Keratinocyte (primary cell): ENCODE measurements at regions not wholly inside any gene's neighbourhood (a gene's known extent, or its start where the extent isn't known, plus 50 kb on each side); places are given as distances from the start of the nearest gene placed in this dataset.

Experiments used
- DNase-seq: peaks from one replicate; pipeline ENCODE4 v3.0.0-alpha.2; 2011; ENCODE audit warnings: low read depth, missing footprints, low spot score
- FAIRE-seq: peaks from 2 replicates; lab custom pipeline; 2011; peaks lifted over from hg19 to GRCh38; lab: Jason Lieb, UNC
- H2AFZ ChIP-seq: 2 replicates; pipeline ENCODE4 v1.6.0; 2012; ENCODE audit warnings: low read length, control low read depth, inconsistent platforms; ENCODE audit not compliant: control insufficient read depth
- H3K27ac ChIP-seq: 2 replicates; pipeline ENCODE4 v1.5.1; 2011; ENCODE audit warnings: low read length; ENCODE audit not compliant: control insufficient read depth, insufficient read depth
- H3K27me3 ChIP-seq: 3 replicates; pipeline ENCODE4 v1.6.0; 2011; ENCODE audit warnings: low read length; ENCODE audit not compliant: control insufficient read depth, insufficient read depth; ENCODE audit errors: extremely low read depth
- H3K36me3 ChIP-seq, 2 experiments: 2 replicates in 1 of 2; 3 replicates in 1 of 2; pipeline ENCODE4 v1.5.1; 2011; ENCODE audit warnings: low read length in 2 of 2, mild to moderate bottlenecking in 1 of 2; ENCODE audit not compliant: control insufficient read depth in 2 of 2, insufficient read depth in 2 of 2; ENCODE audit errors: extremely low read depth in 1 of 2
- H3K4me1 ChIP-seq: 3 replicates; pipeline ENCODE4 v1.5.1; 2011; ENCODE audit warnings: low read length; ENCODE audit not compliant: control insufficient read depth, insufficient read depth; ENCODE audit errors: extremely low read depth
- H3K4me2 ChIP-seq: 3 replicates; pipeline ENCODE4 v1.6.0; 2011; ENCODE audit warnings: low read depth, low read length; ENCODE audit not compliant: control insufficient read depth, insufficient read depth; ENCODE audit errors: extremely low read depth
- H3K4me3 ChIP-seq, 3 experiments: fragments of 200-600 bp in 1 of 3; sonication (generic) in 1 of 3; 2 replicates in 2 of 3; 3 replicates in 1 of 3; pipeline ENCODE4 v1.5.1; 2011 to 2016; ENCODE audit warnings: low read length in 3 of 3, mild to moderate bottlenecking in 3 of 3, control low read depth in 2 of 3, inconsistent platforms in 1 of 3, low read depth in 1 of 3, mixed read lengths in 1 of 3, mixed run types in 1 of 3, moderate library complexity in 1 of 3; ENCODE audit not compliant: control insufficient read depth in 2 of 3, insufficient read depth in 2 of 3; ENCODE audit errors: extremely low read depth in 1 of 3
- H3K79me2 ChIP-seq: 2 replicates; pipeline ENCODE4 v1.6.0; 2012; ENCODE audit warnings: low read length; ENCODE audit not compliant: control insufficient read depth, insufficient read depth
- H3K9ac ChIP-seq: 3 replicates; pipeline ENCODE4 v1.6.0; 2011; ENCODE audit warnings: low read length; ENCODE audit not compliant: control insufficient read depth, insufficient read depth; ENCODE audit errors: extremely low read depth
- H3K9me1 ChIP-seq: 3 replicates; pipeline ENCODE4 v1.6.0; 2011; ENCODE audit warnings: low read length; ENCODE audit not compliant: control insufficient read depth, insufficient read depth; ENCODE audit errors: extremely low read depth
- H3K9me3 ChIP-seq: 2 replicates; pipeline ENCODE4 v1.5.1; 2012; ENCODE audit warnings: low read depth, low read length; ENCODE audit not compliant: control insufficient read depth
- H4K20me1 ChIP-seq: 3 replicates; pipeline ENCODE4 v1.6.0; 2011; ENCODE audit warnings: low read length; ENCODE audit not compliant: control insufficient read depth, insufficient read depth; ENCODE audit errors: extremely low read depth
- CTCF ChIP-seq, 3 experiments: IDR thresholded peaks in 1 of 3; conservative IDR thresholded peaks in 1 of 3; optimal IDR thresholded peaks in 1 of 3; 2 replicates in 2 of 3; 3 replicates in 1 of 3; pipeline versions ENCODE3 to v1.5.1; 2011; ENCODE audit warnings: low read length in 3 of 3, mild to moderate bottlenecking in 3 of 3, moderate library complexity in 2 of 3, control low read depth in 1 of 3, inconsistent platforms in 1 of 3; ENCODE audit not compliant: insufficient read depth in 2 of 3; ENCODE audit errors: extremely low read depth in 1 of 3
- EZH2 ChIP-seq: IDR thresholded peaks from one replicate; pipeline ENCODE4 v1.6.1; 2012; ENCODE audit warnings: inconsistent platforms, mild to moderate bottlenecking, low read length, moderate library complexity
- dilution Hi-C: fragments of 300-500 bp; cut with MboI; formaldehyde crosslinking; loops from one replicate; pipeline ENCODE4 v1.7.0; 2020; ENCODE audit warnings: low sequenced_read_pairs; ENCODE audit not compliant: extremely low pct_ligation_motif_present

DNA sequence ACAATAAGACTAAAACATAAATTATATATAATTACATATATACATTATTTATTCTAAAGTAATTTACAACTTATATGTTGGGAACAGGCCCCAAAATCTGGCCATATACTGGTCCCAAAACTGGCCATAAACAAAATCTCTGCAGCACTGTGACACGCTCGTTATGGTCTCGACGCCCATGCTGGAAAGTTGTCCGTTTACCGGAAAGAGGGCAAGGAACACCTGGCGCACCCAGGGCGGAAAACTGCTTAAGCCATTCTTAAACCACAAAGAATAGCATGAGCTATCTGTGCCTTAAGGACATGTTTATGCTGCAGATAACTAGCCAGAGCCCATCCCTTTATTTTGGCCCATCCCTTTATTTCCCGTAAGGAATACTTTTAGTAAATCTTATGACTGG, 164.9 kb downstream of the CENPW start:
- H3K9ac ChIP-seq: no peak overlapping the region
- dilution Hi-C loops: no loop called here
- no peak overlapping the region for H2AFZ ChIP-seq
- no peak for TF ChIP-seq EZH2
- TF ChIP-seq CTCF (optimal IDR thresholded peaks at IDR 0.05 in 1 of 3, IDR thresholded peaks at IDR 0.05 in 1 of 3, conservative IDR thresholded peaks at IDR 0.05 in 1 of 3; ENCODE audit: extremely low read depth in 1 of 3, insufficient read depth in 2 of 3, low read length in 3 of 3): no peak
- H3K4me3 ChIP-seq: no peak overlapping the region
- H3K79me2 ChIP-seq: no peaks in the 10 kb centered on the region
- no peaks in the 10 kb centered on the region for H3K36me3 ChIP-seq
- FAIRE-seq: no peak
- H3K27ac ChIP-seq: no peak overlapping the region
- no peaks in the 10 kb centered on the region for H3K9me1 ChIP-seq
- H3K4me2 ChIP-seq: no peak overlapping the region
- H3K27me3 ChIP-seq: no peaks in the 10 kb centered on the region
- DNase-seq: no peak
- H4K20me1 ChIP-seq: no peaks in the 10 kb centered on the region
- H3K4me1 ChIP-seq: no peaks in the 10 kb centered on the region
- no peaks in the 10 kb centered on the region for H3K9me3 ChIP-seq

DNA sequence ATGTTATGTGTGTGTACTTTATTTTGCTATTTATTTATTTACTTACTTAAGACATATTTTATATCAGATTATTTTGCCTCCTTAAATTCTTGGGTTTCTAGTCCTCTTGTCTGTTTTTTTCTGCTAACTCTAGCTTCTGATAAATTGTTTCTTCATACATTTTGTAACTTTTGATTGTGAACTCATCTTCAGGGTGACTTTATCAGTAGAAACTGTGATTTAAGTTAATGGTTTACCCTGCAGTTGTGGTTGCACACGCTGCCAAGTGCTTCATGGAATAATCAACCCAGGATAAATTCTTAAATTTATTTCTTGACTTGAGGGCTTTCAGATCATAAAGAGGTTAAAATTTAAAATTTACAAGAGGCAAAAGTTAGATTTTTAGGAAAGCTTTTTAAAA, 173.3 kb downstream of the CENPW start:
- no peaks in the 10 kb centered on the region for H3K79me2 ChIP-seq
- no peaks in the 10 kb centered on the region for H3K4me1 ChIP-seq
- no peak overlapping the region for H3K27ac ChIP-seq
- H3K36me3 ChIP-seq: no peaks in the 10 kb centered on the region
- H4K20me1 ChIP-seq: no peaks in the 10 kb centered on the region
- FAIRE-seq (no peak), DNase-seq (no peak)
- no peaks in the 10 kb centered on the region for H3K27me3 ChIP-seq
- H3K9ac ChIP-seq: no peak overlapping the region
- dilution Hi-C loops: no loop called here
- H3K4me3 ChIP-seq: no peak overlapping the region
- TF ChIP-seq EZH2: no peak
- TF ChIP-seq CTCF (optimal IDR thresholded peaks at IDR 0.05 in 1 of 3, IDR thresholded peaks at IDR 0.05 in 1 of 3, conservative IDR thresholded peaks at IDR 0.05 in 1 of 3; ENCODE audit: extremely low read depth in 1 of 3, insufficient read depth in 2 of 3, low read length in 3 of 3): no peak
- no peaks in the 10 kb centered on the region for H3K9me1 ChIP-seq
- no peaks in the 10 kb centered on the region for H3K9me3 ChIP-seq
- no peak overlapping the region for H2AFZ ChIP-seq
- H3K4me2 ChIP-seq: no peak overlapping the region
